A673 (cell line): ENCODE measurements at regions not wholly inside any gene's neighbourhood (a gene's known extent, or its start where the extent isn't known, plus 50 kb on each side); places are given as distances from the start of the nearest gene placed in this dataset.

ENCODE experiments used
- CTCF ChIP-seq: fragments of 300-800, 200-600 bp; sonication (generic); conservative IDR thresholded peaks from 2 replicates; pipeline ENCODE4 v1.5.1; 2017; ENCODE audit warnings: low read depth, mild to moderate bottlenecking, antibody characterized with exemption, low read length, moderate library complexity, mixed read lengths
- EZH2 ChIP-seq: fragments of 200-600 bp; sonication (generic); IDR thresholded peaks from 2 replicates; pipeline ENCODE4 v1.6.1; 2017; ENCODE audit warnings: borderline replicate concordance, low read depth, mild to moderate bottlenecking, mixed read lengths, antibody characterized with exemption, low read length; ENCODE audit not compliant: poor library complexity, severe bottlenecking

- TF ChIP-seq CTCF (no peak), EZH2 (no peak)
These were observed 122.0 kb downstream of the GLUD2 start for GRCh38 chrX:121169099-121170035.
